NCI-H748 (cell line): ENCODE measurements at regions not wholly inside any gene's neighbourhood (a gene's known extent, or its start where the extent isn't known, plus 50 kb on each side); places are given as distances from the start of the nearest gene placed in this dataset.
A peak's percentile ranks its signal among the peaks of the same experiment; 100 is the strongest.

Experiments
- DNase-seq: peaks from one replicate; lab custom pipeline; 2025; ENCODE audit not compliant: unreplicated experiment; lab: John Stamatoyannopoulos, UW

- DNase-seq: peak; percentile 92
Measured at GRCh38 chr18:33960417-33960816, 264.3 kb downstream of the NOL4 start.

- no peak for DNase-seq
Measured at GRCh38 chr18:33959609-33960008, 265.1 kb downstream of the NOL4 start.

GRCh38 chr18:33957707-33958106 is 267.0 kb downstream of the NOL4 start:
- peak; percentile 80 for DNase-seq

- DNase-seq: no peak
Measured at GRCh38 chr18:33951031-33951430, 273.7 kb downstream of the NOL4 start.

GRCh38 chr18:33946336-33946735 is 278.4 kb downstream of the NOL4 start:
- DNase-seq: no peak

- no peak for DNase-seq
Measured at GRCh38 chr18:33944493-33944892, 280.2 kb downstream of the NOL4 start.

GRCh38 chr18:33937270-33937816 is 287.4 kb downstream of the NOL4 start:
- no peak for DNase-seq

GRCh38 chr18:33934258-33934657 is 290.5 kb downstream of the NOL4 start:
- no peak for DNase-seq

GRCh38 chr18:33928231-33928630 is 296.5 kb downstream of the NOL4 start:
- DNase-seq: no peak

- peak; percentile 91 for DNase-seq
Measured at GRCh38 chr18:33924576-33924975, 300.1 kb downstream of the NOL4 start.

GRCh38 chr18:33923980-33924379 is 300.7 kb downstream of the NOL4 start:
- DNase-seq: peak; percentile 98

GRCh38 chr18:33918571-33918970 is 306.1 kb downstream of the NOL4 start:
- DNase-seq: no peak

GRCh38 chr18:33916200-33916599 is 308.5 kb downstream of the NOL4 start:
- peak; percentile 38 for DNase-seq

- DNase-seq: no peak
Measured at GRCh38 chr18:33914399-33914798, 310.3 kb downstream of the NOL4 start.

GRCh38 chr18:33906046-33906445 is 318.7 kb downstream of the NOL4 start:
- no peak for DNase-seq

GRCh38 chr18:33901894-33902512 is 322.7 kb downstream of the NOL4 start:
- DNase-seq: peak; percentile 32

GRCh38 chr18:33900638-33901037 is 322.6 kb downstream of the ASXL3 start:
- DNase-seq: no peak

- DNase-seq: no peak
Measured at GRCh38 chr18:33898427-33898826, 320.4 kb downstream of the ASXL3 start.

GRCh38 chr18:33878213-33878612 is 300.2 kb downstream of the ASXL3 start:
- DNase-seq: no peak

GRCh38 chr18:33875029-33875565 is 297.1 kb downstream of the ASXL3 start:
- no peak for DNase-seq

GRCh38 chr18:33873112-33873511 is 295.1 kb downstream of the ASXL3 start:
- peak; percentile 65 for DNase-seq

GRCh38 chr18:33871363-33872025 is 293.5 kb downstream of the ASXL3 start:
- DNase-seq: no peak
